ENCODE measurements at regions not wholly inside any gene's neighbourhood (a gene's known extent, or its start where the extent isn't known, plus 50 kb on each side); places are given as distances from the start of the nearest gene placed in this dataset.
A peak's percentile ranks its signal among the peaks of the same experiment; 100 is the strongest.

GRCh38 chr9:97771641-97772040, 74.5 kb upstream of the XPA start:
- ATAC-seq (no peak), DNase-seq (no peak)
- Histone ChIP-seq H3K27ac (no peak overlapping the region), H3K4me1 (peaks cover 0 to 4% (median 0%) of the 10 kb centered on the region in 12 donors), H3K27me3 (peaks cover 0 to 39% (median 4%) of the 10 kb centered on the region in 9 donors), H3K9me3 (no peaks in the 10 kb centered on the region), H3K4me3 (no peak overlapping the region), H3K36me3 (no peaks in the 10 kb centered on the region)
- intact Hi-C loops (cut with DNase I) = no loop called here
- no peak for TF ChIP-seq POLR2A (IDR thresholded peaks at IDR 0.05)
- TF ChIP-seq CTCF (IDR thresholded peaks at IDR 0.05) = no peak
- WGBS, 4 donors = 79 to 85% (median 83%) methylated on average over 3 of the region's 3 CpGs

- Histone ChIP-seq H3K4me1 (peaks cover 0 to 4% (median 0%) of the 10 kb centered on the region in 12 donors), H3K36me3 (no peaks in the 10 kb centered on the region), H3K27ac (no peak overlapping the region), H3K9me3 (no peaks in the 10 kb centered on the region), H3K4me3 (no peak overlapping the region), H3K27me3 (peaks cover 0 to 44% (median 4%) of the 10 kb centered on the region in 9 donors)
- intact Hi-C loops (cut with DNase I) = no loop called here
- TF ChIP-seq POLR2A (IDR thresholded peaks at IDR 0.05) (no peak), CTCF (IDR thresholded peaks at IDR 0.05) (no peak)
- ATAC-seq (peak in 1 of 4 donors; percentile 20), DNase-seq (no peak)
- WGBS, 4 donors = 55 to 61% (median 58%) methylated on average over 4 of the region's 4 CpGs
These were observed 75.0 kb upstream of the XPA start for GRCh38 chr9:97772145-97772544.

- WGBS, 4 donors = 61 to 81% (median 79%) methylated on average over 3 of the region's 3 CpGs
- no peak overlapping the region for H3K27ac ChIP-seq
- H3K27me3 ChIP-seq = peaks cover 0 to 44% (median 4%) of the 10 kb centered on the region in 9 donors
- no peak overlapping the region for H3K4me3 ChIP-seq
- intact Hi-C loops (cut with DNase I) = no loop called here
- no peaks in the 10 kb centered on the region for H3K36me3 ChIP-seq
- DNase-seq (no peak), ATAC-seq (no peak)
- H3K4me1 ChIP-seq = peaks cover 0 to 4% (median 0%) of the 10 kb centered on the region in 12 donors
- TF ChIP-seq CTCF (IDR thresholded peaks at IDR 0.05) (no peak), POLR2A (IDR thresholded peaks at IDR 0.05) (no peak)
- H3K9me3 ChIP-seq = peaks cover 0 to 2% (median 0%) of the 10 kb centered on the region in 12 donors
These were observed 76.0 kb upstream of the XPA start for GRCh38 chr9:97773091-97773490.

GRCh38 chr9:97773723-97774122, 76.6 kb upstream of the XPA start:
- peak in 3 of 4 donors; percentile 27 to 56 (median 50) for ATAC-seq
- Histone ChIP-seq H3K4me3 (no peak overlapping the region), H3K4me1 (peaks cover 0 to 4% (median 0%) of the 10 kb centered on the region in 12 donors), H3K9me3 (peaks cover 0 to 8% (median 5%) of the 10 kb centered on the region in 12 donors), H3K36me3 (no peaks in the 10 kb centered on the region), H3K27me3 (peaks cover 0 to 44% (median 1%) of the 10 kb centered on the region in 9 donors), H3K27ac (no peak overlapping the region)
- 13 to 40% (median 25%) methylated on average over 3 of the region's 3 CpGs for WGBS, 4 donors
- peak in 2 of 5 donors; percentile 35 to 39 for DNase-seq
- TF ChIP-seq POLR2A (IDR thresholded peaks at IDR 0.05) (no peak), CTCF (IDR thresholded peaks at IDR 0.05) (no peak)
- intact Hi-C loops (cut with DNase I) = no loop called here

All from heart left ventricle (tissue), 16 donors.